Hematopoietic multipotent progenitor cell treated with erythropoietin and hydrocortisone succinate and interleukin-3 and kit ligand, for 15 days (in vitro differentiated cells): ENCODE measurements at regions not wholly inside any gene's neighbourhood (a gene's known extent, or its start where the extent isn't known, plus 50 kb on each side); places are given as distances from the start of the nearest gene placed in this dataset.

Source experiments
- DNase-seq: peaks from one replicate; pipeline ENCODE4 v3.0.0-alpha.2; 2015; ENCODE audit warnings: low spot score

DNA sequence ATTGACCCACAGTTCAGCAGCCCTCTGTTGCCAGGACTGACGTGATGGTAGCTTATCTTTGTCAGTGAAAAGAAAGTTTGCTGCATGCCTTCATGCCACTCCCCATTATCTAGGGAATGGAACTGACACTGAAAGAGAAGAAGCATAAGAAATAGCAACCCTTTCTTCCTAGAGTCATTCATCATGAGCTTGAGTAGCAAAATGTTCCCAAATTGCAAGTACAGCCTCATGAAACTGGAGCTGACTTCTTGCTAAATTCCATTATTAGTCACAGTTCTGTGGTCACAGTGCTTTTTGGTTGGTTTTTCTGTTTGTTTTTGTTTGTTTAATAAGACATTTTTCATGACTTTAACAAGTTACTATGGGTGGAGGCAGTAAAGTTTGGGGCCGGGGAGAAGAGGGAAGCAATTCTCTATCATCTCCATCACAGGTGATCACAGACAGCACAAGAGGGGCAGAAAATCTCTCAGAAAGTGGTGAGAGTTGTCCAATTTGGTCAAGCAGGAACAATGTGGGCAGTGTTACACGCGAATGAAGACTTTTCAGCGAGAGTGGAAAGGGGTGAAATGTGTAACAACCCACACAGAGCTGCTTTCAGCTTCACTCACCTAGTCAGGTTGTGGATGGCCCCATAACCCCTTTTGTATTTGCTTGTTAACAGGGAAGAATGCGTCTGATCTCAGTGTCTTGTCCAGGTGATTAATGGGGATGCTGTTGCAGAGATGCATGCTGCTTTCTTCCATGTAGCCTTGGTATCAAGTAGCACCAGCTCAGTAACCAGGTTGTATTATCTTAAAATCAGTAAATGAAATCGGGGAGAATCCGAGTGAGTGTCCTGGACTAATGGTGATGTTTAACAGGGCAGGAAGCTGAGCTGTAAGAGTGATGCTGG, 440.4 kb downstream of the DMRT2 start:
- no peak for DNase-seq

DNA sequence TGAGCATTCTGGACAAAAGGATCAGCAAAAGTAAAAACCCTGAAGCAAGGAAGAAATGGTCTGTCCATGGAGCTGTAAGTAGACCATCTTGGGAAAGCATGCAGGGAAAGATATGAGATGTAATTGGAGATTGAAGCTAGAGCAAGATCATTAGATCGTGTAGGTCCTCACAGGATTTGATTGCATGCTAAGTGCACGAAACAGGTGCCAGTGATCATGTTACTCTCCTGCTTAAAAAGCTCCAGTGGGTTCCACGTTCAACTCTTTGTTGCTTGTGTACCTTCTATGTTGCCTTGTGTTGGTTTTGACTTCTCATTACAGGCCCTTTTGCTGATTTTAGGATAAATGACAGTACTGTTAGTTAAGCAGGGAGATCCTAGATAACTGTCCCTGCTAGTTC, 442.0 kb downstream of the DMRT2 start:
- DNase-seq: no peak

DNA sequence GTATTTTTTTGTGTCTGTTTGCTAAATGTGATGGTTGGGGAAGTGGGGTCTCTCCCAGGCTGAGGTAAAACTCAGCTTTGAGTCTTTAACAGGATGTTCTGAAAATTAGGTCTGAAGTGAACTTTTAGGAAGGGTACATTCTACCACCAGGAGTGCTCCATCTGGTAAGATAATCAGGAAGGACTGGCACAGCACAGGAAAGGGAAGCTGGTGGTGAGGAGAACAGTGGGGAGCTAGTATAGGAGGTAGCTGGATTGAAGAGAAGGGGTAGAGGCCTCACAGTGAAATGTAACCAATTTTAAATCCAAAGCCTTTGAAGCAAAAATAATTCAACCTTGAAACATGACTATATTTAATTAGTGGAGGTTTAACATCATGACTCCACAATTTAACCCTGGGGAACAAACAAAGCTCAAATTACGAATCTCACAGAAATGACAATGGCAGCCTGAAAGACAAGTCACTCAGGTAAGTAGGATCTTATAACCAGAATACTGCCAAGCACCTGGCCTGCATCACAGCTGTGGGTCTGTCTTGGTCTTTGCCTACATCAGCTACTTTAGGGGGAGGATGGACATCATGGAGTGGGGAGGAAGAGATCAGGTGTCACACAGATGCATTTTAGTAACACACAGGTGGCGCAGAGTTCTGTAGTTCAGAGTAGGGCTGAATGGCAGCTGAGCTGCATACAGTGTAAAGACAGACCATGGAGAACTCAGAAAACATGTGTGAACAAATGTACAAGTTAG, 445.3 kb downstream of the DMRT2 start:
- no peak for DNase-seq

DNA sequence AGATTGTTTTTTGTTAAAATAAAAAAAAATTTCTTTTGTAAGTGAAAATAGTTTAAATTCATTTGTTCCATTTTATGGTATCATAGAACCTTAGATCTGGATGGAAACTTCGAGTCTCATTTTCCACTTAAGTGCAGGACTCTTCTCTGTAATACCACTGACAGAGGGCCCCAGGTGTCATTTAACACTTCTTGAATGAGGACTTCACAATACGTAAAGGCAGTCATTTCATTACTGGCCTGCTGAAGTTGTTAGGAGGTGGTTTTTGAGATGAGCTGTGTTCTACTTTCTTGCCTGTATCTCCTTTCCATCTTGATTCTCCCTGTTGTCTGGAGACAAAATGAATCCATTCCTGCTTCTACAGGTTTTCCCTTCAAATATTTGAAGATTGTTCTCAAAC, 455.3 kb downstream of the DMRT2 start:
- DNase-seq: no peak

DNA sequence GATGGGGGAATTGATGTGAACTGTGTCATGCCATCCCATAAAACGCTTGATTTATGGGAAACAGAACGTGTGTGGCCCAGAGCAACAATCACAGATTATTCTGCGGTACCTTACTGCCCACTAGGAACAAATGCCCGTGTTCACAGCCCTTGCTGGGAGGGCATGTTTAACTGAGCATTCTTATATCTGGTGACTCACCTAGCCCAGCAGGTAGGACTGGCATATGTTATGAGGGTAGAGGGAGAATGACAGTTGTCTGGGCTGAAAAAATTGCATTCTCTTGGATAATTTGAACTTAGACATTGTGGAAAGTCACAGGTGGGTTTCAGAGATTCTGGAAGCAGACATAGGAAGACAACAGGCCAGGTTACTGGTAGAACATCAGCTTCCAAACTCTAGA, 460.6 kb downstream of the DMRT2 start:
- DNase-seq: no peak

DNA sequence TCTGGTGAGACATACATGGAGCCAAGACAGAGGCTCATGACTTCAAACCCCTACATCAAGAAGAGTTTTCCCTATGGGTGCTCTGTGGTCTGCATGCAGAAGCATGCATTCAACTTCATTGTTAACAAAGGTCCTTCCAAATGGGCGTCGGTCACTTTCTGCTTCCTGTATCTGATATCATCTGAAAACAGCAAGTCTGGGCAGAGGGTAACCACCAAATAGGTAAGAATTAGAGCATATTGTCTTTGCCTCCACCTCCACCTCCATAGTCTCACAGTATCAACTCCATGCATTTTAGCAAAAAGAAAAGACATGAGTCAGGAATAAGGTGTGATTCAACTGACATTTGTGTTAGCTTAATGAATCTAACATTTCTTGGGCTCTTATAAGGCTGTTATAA, 462.9 kb downstream of the DMRT2 start:
- DNase-seq: no peak

DNA sequence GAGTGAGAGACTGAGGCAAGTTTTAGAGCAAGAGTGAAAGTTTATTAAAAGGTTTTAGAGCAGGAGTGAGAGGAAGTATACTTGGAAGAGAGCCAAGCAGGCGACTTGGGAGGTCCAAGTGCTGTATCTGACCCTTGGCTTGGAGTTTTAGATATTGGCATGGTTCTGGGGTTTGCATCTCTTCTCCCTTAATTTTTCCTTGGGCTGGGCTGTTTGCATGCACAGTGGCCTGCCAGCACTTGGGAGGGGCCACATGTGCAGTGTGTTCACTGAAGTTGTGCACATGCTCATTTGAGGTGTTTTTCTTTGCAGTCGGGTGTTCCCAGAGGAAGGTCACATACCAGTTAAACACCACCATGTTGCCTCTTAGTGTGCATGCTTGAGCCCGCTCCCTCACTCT, 464.1 kb downstream of the DMRT2 start:
- no peak for DNase-seq

DNA sequence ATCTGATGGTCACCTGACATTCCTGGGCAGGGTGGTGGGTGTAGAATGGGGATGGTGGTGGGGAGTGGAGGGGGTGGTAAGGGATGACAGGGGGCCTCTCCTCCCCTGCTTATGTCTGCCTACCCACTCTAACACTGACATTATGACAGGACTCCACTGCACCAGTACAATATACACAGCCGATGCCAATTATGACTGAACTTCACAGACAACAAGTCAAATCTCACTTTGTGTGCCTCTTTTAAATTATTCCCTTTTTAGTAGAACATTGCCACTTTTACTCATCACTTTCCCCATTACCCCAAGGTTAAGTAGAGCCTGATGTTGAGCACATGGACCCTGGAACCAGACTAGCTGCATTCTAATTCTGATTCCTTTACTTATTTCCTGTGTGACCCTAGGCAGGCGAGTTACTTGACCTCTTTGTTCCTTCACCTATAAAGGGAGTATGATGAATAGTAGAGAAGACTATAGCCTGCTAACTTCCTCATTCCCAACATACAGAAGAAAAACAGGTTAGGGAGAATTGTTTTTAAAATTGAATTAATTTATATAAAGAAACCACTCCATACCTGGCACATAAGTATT, 464.7 kb downstream of the DMRT2 start:
- no peak for DNase-seq

DNA sequence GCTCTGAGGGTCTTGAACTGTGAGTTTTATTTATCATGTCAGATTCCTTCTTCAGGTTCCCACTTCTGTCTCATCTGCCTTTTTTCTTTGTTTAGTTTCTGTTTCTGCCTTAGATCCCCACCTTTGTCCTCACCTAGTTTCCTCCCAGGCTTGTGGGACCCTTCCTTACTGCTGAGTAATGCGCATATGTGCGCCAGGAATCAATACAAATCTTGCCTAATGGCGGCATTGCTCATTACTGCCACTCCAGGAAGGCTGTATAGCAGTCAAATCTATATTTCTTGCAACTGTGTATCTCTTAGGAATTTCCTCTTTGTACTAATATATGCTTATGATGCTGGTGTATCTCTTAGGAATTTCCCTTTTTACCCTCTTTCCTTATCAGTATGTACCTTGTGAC, 465.4 kb downstream of the DMRT2 start:
- DNase-seq: no peak

DNA sequence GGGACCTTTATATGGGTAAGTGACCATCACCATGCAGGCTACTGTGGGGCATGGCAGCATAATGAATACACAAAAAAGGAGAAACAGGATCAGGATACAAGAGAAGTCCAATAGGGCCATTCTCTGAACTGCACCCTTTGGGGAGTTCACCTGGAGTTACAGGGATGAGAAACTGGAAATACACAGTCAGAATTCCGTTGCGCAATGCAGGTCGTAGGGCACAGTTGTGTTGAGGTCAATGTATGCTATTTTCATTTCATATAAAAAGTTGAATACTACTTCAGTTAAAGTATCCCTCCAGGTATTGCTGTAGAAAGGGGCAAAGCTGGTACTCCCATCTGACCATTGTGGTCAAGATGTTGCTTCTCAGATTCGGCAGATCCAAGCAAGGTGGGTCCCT, 471.4 kb downstream of the DMRT2 start:
- DNase-seq: no peak

DNA sequence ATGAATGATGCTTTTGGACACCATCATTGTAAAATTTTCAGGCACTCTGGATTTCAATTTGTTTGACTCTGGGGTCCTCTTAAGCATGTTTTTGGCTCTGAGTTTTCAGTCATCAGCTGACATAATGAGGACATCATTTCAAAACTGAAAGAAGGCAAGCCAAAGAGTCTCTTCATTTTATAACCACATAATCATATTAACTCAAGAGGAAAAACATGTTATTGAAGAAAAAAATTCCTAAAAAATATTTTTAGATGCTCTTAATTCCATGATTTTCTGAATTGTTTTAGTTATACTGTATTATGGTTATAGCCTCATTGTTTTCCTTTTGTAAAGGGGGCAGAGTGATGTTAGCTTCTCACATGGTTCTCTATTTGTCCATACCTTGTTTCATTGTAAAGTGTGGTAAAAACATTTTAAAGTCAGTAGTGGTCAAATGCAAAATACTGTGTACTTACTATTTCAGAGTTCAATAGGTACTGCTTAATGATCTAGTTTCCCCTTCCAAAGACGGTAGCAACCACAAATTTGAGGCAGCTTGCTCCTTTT, 472.1 kb downstream of the DMRT2 start:
- no peak for DNase-seq

DNA sequence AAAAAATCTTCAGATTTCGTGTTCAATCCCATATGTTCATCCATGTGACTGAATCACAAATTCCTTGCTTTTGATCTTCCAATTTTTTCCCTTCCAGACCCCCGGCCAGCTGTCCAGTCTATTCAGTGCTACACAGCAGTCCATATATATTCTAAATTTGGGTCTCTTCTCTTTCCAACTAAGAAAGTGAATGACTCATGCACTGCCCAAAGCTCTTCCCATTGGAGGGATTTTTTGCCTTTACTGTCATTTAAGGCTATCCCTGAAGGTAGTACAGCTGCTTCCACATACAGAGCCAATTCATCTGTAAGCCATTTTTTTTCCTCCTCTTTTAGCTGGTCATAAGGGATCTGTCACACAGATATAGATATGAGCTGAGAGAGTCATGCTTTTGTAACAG, 478.3 kb downstream of the DMRT2 start:
- no peak for DNase-seq

DNA sequence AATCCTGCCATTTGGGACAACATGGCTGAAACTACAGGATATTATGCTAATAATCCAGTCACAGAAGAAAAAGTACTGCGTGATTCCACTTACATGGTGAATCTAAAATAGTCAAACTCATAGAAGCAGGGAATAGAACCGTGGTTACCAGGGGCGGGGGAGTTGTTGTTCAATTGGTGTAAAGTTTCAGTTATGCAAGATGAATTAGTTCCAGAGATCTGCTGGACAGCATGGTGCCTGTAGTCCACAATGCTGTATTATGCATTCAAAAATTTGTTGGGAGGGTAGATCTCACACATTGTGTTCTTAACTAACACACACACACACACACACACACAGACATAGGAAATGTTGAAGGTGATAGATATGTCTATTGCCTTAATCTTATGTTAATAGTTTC, 480.5 kb downstream of the DMRT2 start:
- DNase-seq: no peak

DNA sequence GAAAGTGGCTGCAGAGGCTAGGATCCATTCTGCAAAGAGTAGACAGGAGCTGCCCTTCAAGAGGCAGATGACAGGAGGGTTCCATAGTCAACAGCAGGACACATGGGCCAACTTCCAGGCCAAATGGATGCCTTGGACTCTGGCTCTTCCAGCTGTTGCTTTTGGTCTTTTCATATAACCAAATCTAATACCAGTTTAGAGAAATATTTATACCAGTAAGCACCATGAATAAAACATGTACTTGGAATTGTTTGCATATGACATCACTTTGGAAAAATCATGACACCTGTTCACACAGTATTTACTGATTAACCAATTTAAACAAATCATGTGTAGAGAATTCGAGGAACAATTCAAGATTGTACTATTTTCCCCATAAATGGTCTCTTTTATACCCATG, 481.3 kb downstream of the DMRT2 start:
- no peak for DNase-seq

DNA sequence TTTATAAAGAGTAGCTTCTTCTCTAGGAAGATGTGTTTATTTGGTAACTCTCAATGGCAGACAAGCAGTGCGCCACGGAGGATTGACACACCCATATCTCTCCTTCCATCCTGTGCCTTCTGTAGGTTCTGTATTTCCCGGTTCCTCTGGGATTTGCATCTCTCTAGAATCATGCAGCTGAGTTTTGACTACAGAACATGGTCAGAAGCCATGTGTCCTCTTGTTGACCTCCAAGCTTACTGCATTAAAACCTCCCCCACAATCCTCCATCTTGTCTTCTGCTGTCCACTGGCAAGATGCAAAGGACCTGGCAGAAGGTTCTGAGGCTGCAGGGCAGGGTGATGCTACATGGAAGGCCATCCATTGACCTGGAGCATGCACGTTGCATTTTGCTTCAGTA, 482.0 kb downstream of the DMRT2 start:
- DNase-seq: no peak

DNA sequence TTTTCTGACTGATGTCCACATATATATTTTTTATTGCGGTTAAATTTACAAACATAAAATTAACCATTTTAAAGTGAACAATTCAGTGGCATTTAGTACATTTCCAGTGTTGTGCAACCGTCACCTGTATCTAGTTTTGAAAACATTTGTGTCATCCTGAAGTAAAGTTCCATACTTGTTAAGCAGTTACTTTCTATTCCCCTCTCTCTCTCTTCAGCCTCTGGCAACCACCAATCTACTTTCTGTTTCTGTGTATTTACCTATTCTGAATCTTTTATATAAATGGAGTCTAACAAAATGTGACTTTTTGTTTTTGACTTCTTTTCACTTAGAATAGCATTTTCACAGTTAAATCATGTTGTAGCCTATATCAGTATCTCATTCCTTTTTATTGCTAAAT, 480.1 kb upstream of the SMARCA2 start:
- no peak for DNase-seq

DNA sequence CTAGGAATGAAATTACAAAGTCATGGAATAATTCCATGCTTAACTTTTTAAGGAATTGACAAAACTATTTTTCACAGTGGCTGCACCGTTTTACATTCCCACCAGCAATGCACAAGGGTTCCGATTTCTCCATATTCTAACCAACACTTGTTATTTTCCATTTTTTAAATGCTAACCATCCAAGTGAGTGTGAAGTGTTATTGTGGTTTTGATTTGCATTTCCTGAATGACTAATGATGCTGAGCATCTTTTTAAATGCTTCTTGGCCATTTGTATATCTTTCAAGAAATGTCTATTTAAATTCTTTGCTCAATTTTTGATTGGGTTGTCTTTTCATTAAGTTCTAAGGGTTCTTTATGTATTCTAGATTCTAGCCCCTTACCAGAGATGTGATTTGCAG, 479.5 kb upstream of the SMARCA2 start:
- DNase-seq: no peak

DNA sequence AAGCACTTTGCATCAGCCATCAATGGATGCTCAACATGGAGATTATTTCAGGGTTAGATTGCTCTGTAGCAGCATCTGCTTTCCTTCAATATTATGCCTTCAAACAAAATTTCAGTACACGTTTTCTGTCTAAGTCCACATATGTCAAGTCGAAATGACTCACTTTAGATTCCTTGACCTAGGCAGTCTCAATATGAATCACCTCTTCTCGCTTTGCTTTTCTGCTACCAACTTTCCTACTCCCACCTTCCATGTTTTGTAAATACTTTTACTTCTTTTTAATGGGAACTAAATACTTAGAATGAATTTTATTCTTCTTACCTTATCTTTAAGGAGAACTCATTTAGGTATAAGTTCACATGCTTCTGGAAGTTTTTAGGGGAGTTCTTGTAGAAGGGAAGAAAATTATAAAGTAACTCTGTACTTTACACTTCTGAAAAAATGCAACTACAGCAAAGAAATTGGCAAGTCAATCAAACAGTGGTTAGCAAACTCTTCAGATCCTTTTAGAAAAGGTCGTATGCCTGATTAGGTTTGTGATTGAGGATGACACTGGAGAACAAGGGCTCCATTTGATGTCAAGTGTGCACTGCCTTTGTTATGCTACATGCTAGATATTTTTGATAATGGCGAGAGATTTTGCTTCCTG, 478.5 kb upstream of the SMARCA2 start:
- no peak for DNase-seq

DNA sequence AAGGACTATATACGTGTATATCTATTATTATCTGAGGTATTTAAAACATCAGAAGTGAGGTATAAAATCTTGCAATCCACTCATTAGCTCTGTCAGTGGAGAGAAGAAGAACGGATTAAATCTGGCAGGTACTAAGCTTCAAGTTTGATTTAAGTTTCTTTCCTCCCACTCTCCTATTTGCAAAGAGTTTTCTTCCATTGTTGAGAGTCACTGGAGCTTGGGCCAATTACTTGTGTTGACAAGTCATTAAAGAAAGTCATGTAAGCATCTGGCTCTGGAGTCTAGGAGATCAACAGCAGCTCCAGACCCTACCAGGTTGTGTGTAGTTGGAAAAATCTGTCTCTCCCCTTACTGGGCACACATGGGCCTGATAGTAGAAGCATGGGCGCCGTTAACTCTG, 476.8 kb upstream of the SMARCA2 start:
- no peak for DNase-seq

DNA sequence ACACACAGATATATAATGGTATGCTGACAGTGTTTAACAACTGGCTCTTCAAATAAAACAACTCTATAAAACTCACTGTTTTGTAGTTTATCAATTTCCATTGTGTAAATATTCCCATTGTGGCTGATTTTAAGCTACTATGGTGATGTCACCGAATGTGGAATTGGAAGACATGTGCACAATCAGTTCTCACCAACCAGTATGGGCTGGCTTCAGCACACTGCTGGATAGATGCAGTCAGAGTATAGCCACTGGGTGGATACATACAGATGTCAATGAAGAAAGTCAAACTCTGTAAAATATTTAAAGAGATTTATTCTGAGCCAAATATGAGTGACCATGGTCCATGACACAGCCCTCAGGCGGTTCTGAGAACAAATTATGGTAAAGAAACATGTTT, 475.9 kb upstream of the SMARCA2 start:
- DNase-seq: no peak

DNA sequence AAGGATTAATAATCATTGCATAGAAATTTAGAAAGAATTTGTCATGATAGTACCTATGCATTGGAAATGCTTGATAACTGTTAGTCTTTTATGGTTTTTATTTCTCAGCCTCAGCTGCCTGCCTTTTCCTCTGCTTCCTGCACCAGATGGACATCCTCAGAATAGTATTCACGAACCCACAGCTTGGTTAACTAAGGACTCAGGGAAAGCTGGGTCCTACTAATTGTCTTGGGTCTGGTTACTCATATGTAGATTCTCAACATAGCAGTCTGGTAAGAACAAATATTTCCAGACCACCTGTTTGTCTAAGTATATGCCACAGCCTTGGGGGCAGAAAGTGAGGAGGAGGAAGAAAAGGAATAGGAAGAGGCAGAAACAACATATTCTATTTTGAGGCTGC, 464.5 kb upstream of the SMARCA2 start:
- DNase-seq: no peak
